ENCODE measurements at regions not wholly inside any gene's neighbourhood (a gene's known extent, or its start where the extent isn't known, plus 50 kb on each side); places are given as distances from the start of the nearest gene placed in this dataset.

- no peak for DNase-seq
- TF ChIP-seq EP300 (IDR thresholded peaks at IDR 0.05) (no peak), POLR2AphosphoS5 (IDR thresholded peaks at IDR 0.05) (no peak), POLR2A (IDR thresholded peaks at IDR 0.05) (no peak), CTCF (IDR thresholded peaks at IDR 0.05) (no peak)
- Histone ChIP-seq H3K36me3 (no peaks in the 10 kb centered on the region), H3K27ac (no peak overlapping the region), H3K27me3 (no peaks in the 10 kb centered on the region), H3K4me3 (no peak overlapping the region), H3K9me3 (peaks cover 5 to 14% (median 7%) of the 10 kb centered on the region in 4 donors), H3K4me1 (no peaks in the 10 kb centered on the region)
- no peak for ATAC-seq (ENCODE audit: low FRiP score in 2 of 2)
- 53 to 60% methylated on average over 3 of the region's 3 CpGs for WGBS, 2 donors
Observed at GRCh38 chr13:27691207-27691606, 69.5 kb downstream of the POLR1D start.

GRCh38 chr13:27696731-27697130, 75.0 kb downstream of the POLR1D start:
- H3K36me3 ChIP-seq: no peaks in the 10 kb centered on the region
- no peak for DNase-seq
- no peak overlapping the region for H3K4me3 ChIP-seq
- H3K4me1 ChIP-seq: no peaks in the 10 kb centered on the region
- H3K27ac ChIP-seq: no peak overlapping the region
- 41 to 54% methylated on average over 3 of the region's 3 CpGs for WGBS, 2 donors
- ATAC-seq (ENCODE audit: low FRiP score in 2 of 2): no peak
- no peak for TF ChIP-seq EP300 (IDR thresholded peaks at IDR 0.05)
- no peaks in the 10 kb centered on the region for H3K27me3 ChIP-seq
- peaks cover 0 to 3% (median 1%) of the 10 kb centered on the region in 4 donors for H3K9me3 ChIP-seq

GRCh38 chr13:27699952-27700351, 78.3 kb downstream of the POLR1D start:
- Histone ChIP-seq H3K4me3 (no peak overlapping the region), H3K9me3 (peaks cover 0 to 9% (median 7%) of the 10 kb centered on the region in 4 donors), H3K27ac (no peak overlapping the region), H3K4me1 (no peaks in the 10 kb centered on the region), H3K36me3 (no peaks in the 10 kb centered on the region), H3K27me3 (no peaks in the 10 kb centered on the region)
- TF ChIP-seq CTCF (IDR thresholded peaks at IDR 0.05): no peak
- no peak for TF ChIP-seq POLR2A (IDR thresholded peaks at IDR 0.05)
- no peak for TF ChIP-seq EP300 (IDR thresholded peaks at IDR 0.05)
- no peak for TF ChIP-seq POLR2AphosphoS5 (IDR thresholded peaks at IDR 0.05)
- WGBS, 2 donors: 82 to 95% methylated on average over 4 of the region's 4 CpGs
- no peak for ATAC-seq (ENCODE audit: low FRiP score in 2 of 2)
- no peak for DNase-seq

GRCh38 chr13:27704681-27705080, 83.0 kb downstream of the POLR1D start:
- Histone ChIP-seq H3K36me3 (no peaks in the 10 kb centered on the region), H3K27me3 (no peaks in the 10 kb centered on the region), H3K27ac (no peak overlapping the region), H3K4me3 (no peak overlapping the region), H3K4me1 (no peaks in the 10 kb centered on the region), H3K9me3 (peaks cover 3 to 14% (median 8%) of the 10 kb centered on the region in 4 donors)
- no peak for DNase-seq
- ATAC-seq (ENCODE audit: low FRiP score in 2 of 2): no peak
- 81 to 82% methylated on average over 2 of the region's 2 CpGs for WGBS, 2 donors
- no peak for TF ChIP-seq EP300 (IDR thresholded peaks at IDR 0.05)
- no peak for TF ChIP-seq POLR2A (IDR thresholded peaks at IDR 0.05)
- no peak for TF ChIP-seq POLR2AphosphoS5 (IDR thresholded peaks at IDR 0.05)
- TF ChIP-seq CTCF (IDR thresholded peaks at IDR 0.05): no peak

GRCh38 chr13:27708325-27708724, 84.0 kb upstream of the GSX1 start:
- WGBS, 2 donors: 87 to 91% methylated on average over 5 to 9 of the region's 9 CpGs
- peaks cover 0 to 9% (median 2%) of the 10 kb centered on the region in 4 donors for H3K9me3 ChIP-seq
- no peaks in the 10 kb centered on the region for H3K27me3 ChIP-seq
- no peak overlapping the region for H3K4me3 ChIP-seq
- ATAC-seq (ENCODE audit: low FRiP score in 2 of 2) (no peak), DNase-seq (no peak)
- H3K4me1 ChIP-seq: no peaks in the 10 kb centered on the region
- no peaks in the 10 kb centered on the region for H3K36me3 ChIP-seq
- no peak overlapping the region for H3K27ac ChIP-seq
- TF ChIP-seq POLR2AphosphoS5 (IDR thresholded peaks at IDR 0.05): no peak
- no peak for TF ChIP-seq EP300 (IDR thresholded peaks at IDR 0.05)
- TF ChIP-seq CTCF (IDR thresholded peaks at IDR 0.05): no peak
- no peak for TF ChIP-seq POLR2A (IDR thresholded peaks at IDR 0.05)

Measured in upper lobe of left lung (tissue), 6 donors.